Astrocyte (in vitro differentiated cells and primary cell): ENCODE measurements at regions not wholly inside any gene's neighbourhood (a gene's known extent, or its start where the extent isn't known, plus 50 kb on each side); places are given as distances from the start of the nearest gene placed in this dataset.

Source experiments
- DNase-seq: peaks from one replicate; pipeline ENCODE4 v3.0.0-alpha.2; 2010; ENCODE audit warnings: low read depth
- FAIRE-seq: peaks from 2 replicates; lab custom pipeline; 2011; peaks lifted over from hg19 to GRCh38; lab: Jason Lieb, UNC
- H2AFZ ChIP-seq: 2 replicates; pipeline ENCODE4 v1.6.0; 2012; ENCODE audit warnings: low read depth, low read length, inconsistent platforms
- H3K27ac ChIP-seq: 2 replicates; pipeline ENCODE4 v1.5.1; 2011; ENCODE audit warnings: low read depth, low read length, inconsistent platforms
- H3K27me3 ChIP-seq: 2 replicates; pipeline ENCODE4 v1.6.0; 2011; ENCODE audit warnings: low read length, inconsistent platforms; ENCODE audit not compliant: insufficient read depth
- H3K36me3 ChIP-seq: 2 replicates; pipeline ENCODE4 v1.5.1; 2011; ENCODE audit warnings: low read length, inconsistent platforms; ENCODE audit not compliant: insufficient read depth
- H3K4me1 ChIP-seq: 2 replicates; pipeline ENCODE4 v1.5.1; 2011; ENCODE audit warnings: low read length, inconsistent platforms; ENCODE audit not compliant: insufficient read depth
- H3K4me2 ChIP-seq: 2 replicates; pipeline ENCODE4 v1.6.0; 2012; ENCODE audit warnings: low read length, inconsistent platforms
- H3K4me3 ChIP-seq: 2 replicates; pipeline ENCODE4 v1.5.1; 2011; ENCODE audit warnings: low read depth, mild to moderate bottlenecking, low read length, inconsistent platforms; ENCODE audit not compliant: insufficient read depth
- H3K79me2 ChIP-seq: 2 replicates; pipeline ENCODE4 v1.6.0; 2012; ENCODE audit warnings: mild to moderate bottlenecking, low read length, inconsistent platforms; ENCODE audit not compliant: insufficient read depth
- H3K9ac ChIP-seq: 2 replicates; pipeline ENCODE4 v1.6.0; 2012; ENCODE audit warnings: mild to moderate bottlenecking, low read length, inconsistent platforms
- H3K9me3 ChIP-seq: 2 replicates; pipeline ENCODE4 v1.5.1; 2012; ENCODE audit warnings: low read depth, mild to moderate bottlenecking, low read length, inconsistent platforms; ENCODE audit not compliant: insufficient read depth
- H4K20me1 ChIP-seq: 2 replicates; pipeline ENCODE4 v1.6.0; 2012; ENCODE audit warnings: low read length, inconsistent platforms; ENCODE audit not compliant: insufficient read depth
- H3K27ac Mint-ChIP-seq: one replicate; pipeline ENCODE4 v1.8.0; 2021; ENCODE audit warnings: mild to moderate bottlenecking, mixed read lengths; ENCODE audit not compliant: unreplicated experiment
- H3K27me3 Mint-ChIP-seq: one replicate; pipeline ENCODE4 v1.8.0; 2021; ENCODE audit warnings: low read depth, mixed read lengths; ENCODE audit not compliant: unreplicated experiment
- H3K36me3 Mint-ChIP-seq: one replicate; pipeline ENCODE4 v1.8.0; 2021; ENCODE audit warnings: low read depth, mixed read lengths; ENCODE audit not compliant: unreplicated experiment
- H3K4me1 Mint-ChIP-seq: one replicate; pipeline ENCODE4 v1.8.0; 2021; ENCODE audit warnings: low read depth, mixed read lengths; ENCODE audit not compliant: unreplicated experiment
- H3K4me3 Mint-ChIP-seq: one replicate; pipeline ENCODE4 v1.8.0; 2021; ENCODE audit warnings: mild to moderate bottlenecking, moderate library complexity, mixed read lengths; ENCODE audit not compliant: unreplicated experiment
- H3K9me3 Mint-ChIP-seq: one replicate; pipeline ENCODE4 v1.8.0; 2021; ENCODE audit warnings: mild to moderate bottlenecking, mixed read lengths; ENCODE audit not compliant: unreplicated experiment
- EZH2 ChIP-seq: IDR thresholded peaks from 2 replicates; pipeline ENCODE4 v1.6.1; 2012; ENCODE audit warnings: mild to moderate bottlenecking, low read length, inconsistent platforms; ENCODE audit not compliant: insufficient read depth
- TF ChIP-seq, protein P1 (sequence below): IDR thresholded peaks from 2 replicates; pipeline ENCODE4 v1.5.1; 2011; ENCODE audit warnings: low read depth, mild to moderate bottlenecking, inconsistent platforms, low read length, moderate library complexity; ENCODE audit not compliant: insufficient read depth

DNA sequence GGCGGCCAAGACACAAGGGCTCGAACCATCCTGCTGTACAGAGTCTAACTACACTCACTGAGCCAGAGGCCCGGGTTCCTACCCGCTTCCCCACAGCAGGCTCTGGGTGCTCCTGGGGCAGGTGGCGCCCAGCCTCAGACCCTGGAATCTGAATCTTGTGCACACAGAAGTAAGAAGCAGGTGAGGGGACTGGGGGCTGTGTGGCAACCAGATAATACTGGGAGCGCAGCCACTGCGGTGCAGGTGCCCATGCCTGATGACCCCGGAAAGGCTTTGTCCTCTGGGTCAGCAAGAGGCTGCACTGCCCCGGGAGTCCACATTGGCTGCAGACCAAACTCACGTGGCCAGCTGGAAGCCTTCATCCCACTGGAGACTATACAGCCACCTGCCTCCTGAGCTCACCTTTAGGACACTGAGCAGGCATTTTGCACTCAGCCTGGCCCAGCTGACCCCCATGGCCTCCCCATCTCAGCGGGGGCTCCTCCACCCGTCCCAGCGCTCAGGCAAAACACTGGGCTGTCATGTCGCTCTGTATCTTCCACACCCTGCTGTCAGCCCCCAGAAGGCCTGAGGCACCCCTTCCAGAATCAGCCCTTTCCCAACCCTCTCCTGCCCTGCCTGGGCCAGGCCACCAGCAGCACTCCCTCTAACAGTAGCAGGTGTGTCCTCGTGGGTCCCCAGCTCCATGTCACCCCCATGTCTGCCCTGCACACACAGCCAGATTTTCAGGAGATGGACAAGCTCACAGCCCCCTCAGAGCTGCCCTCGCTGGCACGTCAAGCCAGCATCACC is 101.0 kb upstream of the IQSEC1 start:
- Mint-ChIP-seq H3K27me3 (peaks cover 16% of the 10 kb centered on the region), H3K9me3 (peaks cover 20% of the 10 kb centered on the region), H3K4me1 (no peaks in the 10 kb centered on the region), H3K27ac (no peak overlapping the region), H3K36me3 (peaks cover 17% of the 10 kb centered on the region), H3K4me3 (no peak overlapping the region)
- Histone ChIP-seq H3K4me1 (no peaks in the 10 kb centered on the region), H4K20me1 (no peaks in the 10 kb centered on the region), H2AFZ (no peak overlapping the region), H3K9me3 (peaks cover 10% of the 10 kb centered on the region), H3K79me2 (no peaks in the 10 kb centered on the region), H3K4me2 (no peak overlapping the region), H3K27ac (no peak overlapping the region), H3K36me3 (no peaks in the 10 kb centered on the region), H3K9ac (no peak overlapping the region), H3K27me3 (no peaks in the 10 kb centered on the region), H3K4me3 (no peak overlapping the region)
- DNase-seq (no peak), FAIRE-seq (no peak)
- TF ChIP-seq, protein P1, sequence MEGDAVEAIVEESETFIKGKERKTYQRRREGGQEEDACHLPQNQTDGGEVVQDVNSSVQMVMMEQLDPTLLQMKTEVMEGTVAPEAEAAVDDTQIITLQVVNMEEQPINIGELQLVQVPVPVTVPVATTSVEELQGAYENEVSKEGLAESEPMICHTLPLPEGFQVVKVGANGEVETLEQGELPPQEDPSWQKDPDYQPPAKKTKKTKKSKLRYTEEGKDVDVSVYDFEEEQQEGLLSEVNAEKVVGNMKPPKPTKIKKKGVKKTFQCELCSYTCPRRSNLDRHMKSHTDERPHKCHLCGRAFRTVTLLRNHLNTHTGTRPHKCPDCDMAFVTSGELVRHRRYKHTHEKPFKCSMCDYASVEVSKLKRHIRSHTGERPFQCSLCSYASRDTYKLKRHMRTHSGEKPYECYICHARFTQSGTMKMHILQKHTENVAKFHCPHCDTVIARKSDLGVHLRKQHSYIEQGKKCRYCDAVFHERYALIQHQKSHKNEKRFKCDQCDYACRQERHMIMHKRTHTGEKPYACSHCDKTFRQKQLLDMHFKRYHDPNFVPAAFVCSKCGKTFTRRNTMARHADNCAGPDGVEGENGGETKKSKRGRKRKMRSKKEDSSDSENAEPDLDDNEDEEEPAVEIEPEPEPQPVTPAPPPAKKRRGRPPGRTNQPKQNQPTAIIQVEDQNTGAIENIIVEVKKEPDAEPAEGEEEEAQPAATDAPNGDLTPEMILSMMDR = no peak
- TF ChIP-seq EZH2 = no peak

DNA sequence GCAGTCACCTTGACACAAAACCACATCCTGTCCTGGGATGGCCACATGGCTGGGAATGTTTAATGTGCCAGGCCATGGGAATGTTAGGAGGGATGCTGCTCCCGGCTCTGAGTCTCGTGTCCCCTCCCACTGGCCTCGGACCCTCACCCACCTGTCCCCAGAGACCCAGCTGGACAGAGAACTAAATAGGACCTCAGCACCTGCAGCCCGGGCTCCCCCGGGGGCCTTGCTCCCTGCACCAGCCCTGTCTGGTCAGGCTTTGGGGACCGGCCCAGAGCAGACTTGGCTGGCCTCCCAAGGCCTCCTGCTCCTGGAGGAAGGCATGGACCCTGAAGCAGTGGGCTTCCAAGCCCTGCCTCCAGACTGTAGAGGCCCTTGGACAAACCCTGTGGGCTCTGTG is 100.0 kb upstream of the IQSEC1 start:
- H3K27ac ChIP-seq = no peak overlapping the region
- H3K4me2 ChIP-seq = no peak overlapping the region
- no peaks in the 10 kb centered on the region for H3K4me1 Mint-ChIP-seq
- H3K27ac Mint-ChIP-seq = no peak overlapping the region
- H3K36me3 Mint-ChIP-seq = peaks cover 10% of the 10 kb centered on the region
- no peak overlapping the region for H3K4me3 ChIP-seq
- no peak overlapping the region for H2AFZ ChIP-seq
- no peak for DNase-seq
- no peak overlapping the region for H3K4me3 Mint-ChIP-seq
- H3K9me3 Mint-ChIP-seq = peaks cover 17% of the 10 kb centered on the region
- H4K20me1 ChIP-seq = no peaks in the 10 kb centered on the region
- no peaks in the 10 kb centered on the region for H3K4me1 ChIP-seq
- H3K27me3 ChIP-seq = no peaks in the 10 kb centered on the region
- no peaks in the 10 kb centered on the region for H3K36me3 ChIP-seq
- H3K9ac ChIP-seq = no peak overlapping the region
- peaks cover 16% of the 10 kb centered on the region for H3K27me3 Mint-ChIP-seq
- no peak for FAIRE-seq
- TF ChIP-seq, protein P1 = no peak
- no peak for TF ChIP-seq EZH2
- peaks cover 2% of the 10 kb centered on the region for H3K9me3 ChIP-seq
- H3K79me2 ChIP-seq = no peaks in the 10 kb centered on the region

DNA sequence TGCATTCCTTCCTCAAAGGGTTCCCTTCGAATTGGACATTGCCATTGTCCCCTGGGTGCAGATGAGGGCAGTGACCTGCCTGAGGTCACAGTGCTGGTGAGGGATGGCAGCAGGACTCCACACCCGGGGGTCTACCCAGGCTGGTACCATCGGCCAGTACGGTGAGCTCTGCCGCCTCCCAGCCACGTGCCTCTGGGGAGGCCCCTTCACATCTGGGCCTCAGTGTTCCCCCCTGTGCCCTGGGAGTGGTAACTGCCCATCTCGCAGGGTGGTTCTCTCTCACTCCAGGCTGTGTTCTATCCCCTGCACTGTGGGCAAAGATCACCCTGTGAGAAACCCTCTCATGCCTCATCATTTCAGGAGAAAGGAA is 99.4 kb upstream of the IQSEC1 start:
- Histone ChIP-seq H2AFZ (no peak overlapping the region), H4K20me1 (no peaks in the 10 kb centered on the region), H3K4me1 (no peaks in the 10 kb centered on the region), H3K9ac (no peak overlapping the region), H3K4me2 (no peak overlapping the region), H3K79me2 (no peaks in the 10 kb centered on the region), H3K36me3 (no peaks in the 10 kb centered on the region), H3K27me3 (no peaks in the 10 kb centered on the region), H3K4me3 (no peak overlapping the region), H3K9me3 (no peaks in the 10 kb centered on the region), H3K27ac (no peak overlapping the region)
- Mint-ChIP-seq H3K9me3 (peaks cover 14% of the 10 kb centered on the region), H3K4me1 (no peaks in the 10 kb centered on the region), H3K36me3 (peaks cover 7% of the 10 kb centered on the region), H3K27me3 (peaks cover 17% of the 10 kb centered on the region), H3K4me3 (no peak overlapping the region), H3K27ac (no peak overlapping the region)
- FAIRE-seq (no peak), DNase-seq (no peak)
- no peak for TF ChIP-seq EZH2
- TF ChIP-seq, protein P1 = no peak
